Neuronal stem cell (in vitro differentiated cells): ENCODE measurements at regions not wholly inside any gene's neighbourhood (a gene's known extent, or its start where the extent isn't known, plus 50 kb on each side); places are given as distances from the start of the nearest gene placed in this dataset.

Experiments
- DNase-seq: peaks from one replicate; pipeline ENCODE4 v3.0.0-alpha.2; 2013; ENCODE audit warnings: low spot score
- H2AFZ ChIP-seq: one replicate; pipeline ENCODE4 v1.6.1; 2013; ENCODE audit warnings: mild to moderate bottlenecking, low read length, inconsistent platforms
- H2AK5ac ChIP-seq: 2 replicates; pipeline ENCODE4 v1.6.1; 2013; ENCODE audit warnings: low read depth, mild to moderate bottlenecking, inconsistent platforms, low read length, moderate library complexity, mixed read lengths
- H2BK120ac ChIP-seq: 2 replicates; pipeline ENCODE4 v1.6.1; 2013; ENCODE audit warnings: low read depth, mild to moderate bottlenecking, inconsistent platforms, low read length, moderate library complexity, mixed read lengths
- H2BK12ac ChIP-seq: one replicate; pipeline ENCODE4 v1.6.1; 2013; ENCODE audit warnings: low read length, inconsistent platforms
- H2BK15ac ChIP-seq: 2 replicates; pipeline ENCODE4 v1.6.1; 2013; ENCODE audit warnings: mild to moderate bottlenecking, low read length, inconsistent platforms, mixed read lengths
- H2BK5ac ChIP-seq: one replicate; pipeline ENCODE4 v1.6.1; 2013; ENCODE audit warnings: inconsistent platforms, mild to moderate bottlenecking, low read length, moderate library complexity
- H3K14ac ChIP-seq: one replicate; pipeline ENCODE4 v1.6.1; 2013; ENCODE audit warnings: low read length, inconsistent platforms
- H3K18ac ChIP-seq: 2 replicates; pipeline ENCODE4 v1.6.1; 2013; ENCODE audit warnings: low read length, inconsistent platforms
- H3K23ac ChIP-seq: 2 replicates; pipeline ENCODE4 v1.6.1; 2013; ENCODE audit warnings: low read depth, mild to moderate bottlenecking, mixed read lengths, low read length, inconsistent platforms; ENCODE audit not compliant: poor library complexity
- H3K27ac ChIP-seq: replicated peaks from 3 replicates; pipeline ENCODE4 v1.5.1; 2013; ENCODE audit warnings: low read length, inconsistent platforms
- H3K27me3 ChIP-seq, 3 experiments: 2 replicates each; pipeline ENCODE4 v1.6.1; 2013; ENCODE audit warnings: low read length in 3 of 3, mild to moderate bottlenecking in 2 of 3, inconsistent platforms in 1 of 3, low read depth in 1 of 3, mixed read lengths in 1 of 3, moderate library complexity in 1 of 3; ENCODE audit not compliant: control insufficient read depth in 3 of 3, insufficient read depth in 3 of 3
- H3K36me3 ChIP-seq, 2 donors: replicated peaks in 1 of 2; 2 replicates each; pipeline ENCODE4 v1.6.1; 2013; ENCODE audit warnings: low read length in 2 of 2; ENCODE audit not compliant: control insufficient read depth in 2 of 2, insufficient read depth in 2 of 2
- H3K4ac ChIP-seq: 2 replicates; pipeline ENCODE4 v1.6.1; 2013; ENCODE audit warnings: inconsistent platforms, mild to moderate bottlenecking, low read length, moderate library complexity
- H3K4me1 ChIP-seq, 2 donors: 1 replicate in 1 of 2; 2 replicates in 1 of 2; pipeline ENCODE4 v1.6.1; 2013; ENCODE audit warnings: low read length in 2 of 2, low read depth in 1 of 2; ENCODE audit not compliant: control insufficient read depth in 2 of 2, insufficient read depth in 1 of 2
- H3K4me2 ChIP-seq: one replicate; pipeline ENCODE4 v1.6.1; 2013; ENCODE audit warnings: mild to moderate bottlenecking, low read length, inconsistent platforms; ENCODE audit not compliant: insufficient read depth, poor library complexity, severe bottlenecking
- H3K4me3 ChIP-seq, 2 donors: 2 replicates each; pipeline ENCODE4 v1.5.1; 2013; ENCODE audit warnings: low read length in 2 of 2, mild to moderate bottlenecking in 2 of 2, inconsistent platforms in 1 of 2, moderate library complexity in 1 of 2
- H3K79me1 ChIP-seq: one replicate; pipeline ENCODE4 v1.6.1; 2013; ENCODE audit warnings: low read depth, mild to moderate bottlenecking, inconsistent platforms, low read length, moderate library complexity
- H3K9ac ChIP-seq: one replicate; pipeline ENCODE4 v1.6.1; 2013; ENCODE audit warnings: mild to moderate bottlenecking, low read depth, low read length, inconsistent platforms; ENCODE audit not compliant: poor library complexity
- H3K9me3 ChIP-seq, 2 donors: replicated peaks in 1 of 2; 2 replicates each; pipeline versions ENCODE3 to v1.6.1; 2013; ENCODE audit warnings: low read length in 2 of 2, mild to moderate bottlenecking in 2 of 2, inconsistent platforms in 1 of 2, low read depth in 1 of 2, mixed read lengths in 1 of 2, moderate library complexity in 1 of 2; ENCODE audit not compliant: control insufficient read depth in 2 of 2, insufficient read depth in 1 of 2
- H4K8ac ChIP-seq: one replicate; pipeline ENCODE4 v1.6.1; 2013; ENCODE audit warnings: low read depth, mild to moderate bottlenecking, inconsistent platforms, low read length, moderate library complexity
- H4K91ac ChIP-seq: one replicate; pipeline ENCODE4 v1.6.1; 2013; ENCODE audit warnings: low read length, low read depth, mild to moderate bottlenecking, inconsistent platforms; ENCODE audit not compliant: poor library complexity
- WGBS, 2 donors: extraction: QIAGEN DNeasy Blood & Tissue Kit; methylation state at CpG; one replicate each; pipeline ENCODE4 v1.1.7; 2013; ENCODE audit warnings: missing lambda C conversion rate in 2 of 2, mixed read lengths in 1 of 2; ENCODE audit not compliant: insufficient read length in 2 of 2, insufficient replicate concordance in 1 of 2; ENCODE audit errors: extremely low coverage in 2 of 2; 5-methylcytosine and 5-hydroxymethylcytosine counted together

GRCh38 chr9:78899006-78899405, 602.1 kb downstream of the PSAT1 start:
- no peak overlapping the region for H3K23ac ChIP-seq
- H3K4me2 ChIP-seq = no peak overlapping the region
- WGBS, 2 donors = no CpG with 5 or more reads among the region's 6 CpGs
- no peak overlapping the region for H2AK5ac ChIP-seq
- no peak overlapping the region for H2BK120ac ChIP-seq
- H2AFZ ChIP-seq = no peak overlapping the region
- no peaks in the 10 kb centered on the region for H3K27me3 ChIP-seq
- H3K4me3 ChIP-seq = no peak overlapping the region
- DNase-seq = no peak
- H2BK15ac ChIP-seq = no peak overlapping the region
- no peak overlapping the region for H4K91ac ChIP-seq
- H3K9me3 ChIP-seq = no peaks in the 10 kb centered on the region
- H3K9ac ChIP-seq = no peak overlapping the region
- H3K14ac ChIP-seq = no peak overlapping the region
- no peak overlapping the region for H4K8ac ChIP-seq
- no peaks in the 10 kb centered on the region for H3K79me1 ChIP-seq
- H3K36me3 ChIP-seq = no peaks in the 10 kb centered on the region
- H3K4me1 ChIP-seq = no peaks in the 10 kb centered on the region
- no peak overlapping the region for H2BK12ac ChIP-seq
- H3K4ac ChIP-seq = no peak overlapping the region
- H3K27ac ChIP-seq = no peak overlapping the region
- H3K18ac ChIP-seq = no peak overlapping the region
- H2BK5ac ChIP-seq = no peak overlapping the region

- no peak overlapping the region for H3K4me3 ChIP-seq
- no peak overlapping the region for H2BK12ac ChIP-seq
- no peaks in the 10 kb centered on the region for H3K79me1 ChIP-seq
- H3K9ac ChIP-seq = no peak overlapping the region
- no peak for DNase-seq
- no peak overlapping the region for H3K18ac ChIP-seq
- H4K91ac ChIP-seq = no peak overlapping the region
- H3K14ac ChIP-seq = no peak overlapping the region
- no peak overlapping the region for H3K4ac ChIP-seq
- no peaks in the 10 kb centered on the region for H3K4me1 ChIP-seq
- no peak overlapping the region for H2AK5ac ChIP-seq
- no peak overlapping the region for H4K8ac ChIP-seq
- H3K23ac ChIP-seq = no peak overlapping the region
- no peak overlapping the region for H3K27ac ChIP-seq
- H3K27me3 ChIP-seq = no peaks in the 10 kb centered on the region
- H3K4me2 ChIP-seq = no peak overlapping the region
- no peak overlapping the region for H2BK120ac ChIP-seq
- no peak overlapping the region for H2AFZ ChIP-seq
- WGBS, 2 donors = no CpG with 5 or more reads among the region's 1 CpG
- H2BK5ac ChIP-seq = no peak overlapping the region
- no peaks in the 10 kb centered on the region for H3K36me3 ChIP-seq
- no peak overlapping the region for H2BK15ac ChIP-seq
- H3K9me3 ChIP-seq = no peaks in the 10 kb centered on the region
Observed at GRCh38 chr9:78900500-78900899, 603.6 kb downstream of the PSAT1 start.

- Histone ChIP-seq H3K36me3 (no peaks in the 10 kb centered on the region), H3K14ac (no peak overlapping the region), H3K9ac (no peak overlapping the region), H2BK5ac (no peak overlapping the region), H3K9me3 (no peaks in the 10 kb centered on the region), H2BK15ac (no peak overlapping the region), H3K4me3 (no peak overlapping the region), H2AK5ac (no peak overlapping the region), H4K8ac (no peak overlapping the region), H3K23ac (no peak overlapping the region), H3K79me1 (no peaks in the 10 kb centered on the region), H3K4me1 (no peaks in the 10 kb centered on the region), H3K27me3 (no peaks in the 10 kb centered on the region), H3K4me2 (no peak overlapping the region), H4K91ac (no peak overlapping the region), H2BK120ac (no peak overlapping the region), H3K4ac (no peak overlapping the region), H3K18ac (no peak overlapping the region), H2AFZ (no peak overlapping the region), H2BK12ac (no peak overlapping the region), H3K27ac (no peak overlapping the region)
- WGBS, 2 donors = no CpG with 5 or more reads among the region's 2 CpGs
- DNase-seq = no peak
Observed at GRCh38 chr9:78902051-78902450, 605.1 kb downstream of the PSAT1 start.

- H3K23ac ChIP-seq = no peak overlapping the region
- no peak for DNase-seq
- H4K8ac ChIP-seq = no peak overlapping the region
- no peak overlapping the region for H3K14ac ChIP-seq
- no peak overlapping the region for H4K91ac ChIP-seq
- H3K4me3 ChIP-seq = no peak overlapping the region
- H2BK15ac ChIP-seq = no peak overlapping the region
- no peak overlapping the region for H2BK5ac ChIP-seq
- H2BK12ac ChIP-seq = no peak overlapping the region
- no peak overlapping the region for H3K4me2 ChIP-seq
- H3K18ac ChIP-seq = no peak overlapping the region
- no peak overlapping the region for H3K4ac ChIP-seq
- no peak overlapping the region for H3K9ac ChIP-seq
- no peak overlapping the region for H3K27ac ChIP-seq
- no peaks in the 10 kb centered on the region for H3K9me3 ChIP-seq
- H2BK120ac ChIP-seq = no peak overlapping the region
- no peak overlapping the region for H2AFZ ChIP-seq
- no peaks in the 10 kb centered on the region for H3K27me3 ChIP-seq
- no peaks in the 10 kb centered on the region for H3K79me1 ChIP-seq
- H2AK5ac ChIP-seq = no peak overlapping the region
- H3K4me1 ChIP-seq = no peaks in the 10 kb centered on the region
- H3K36me3 ChIP-seq = no peaks in the 10 kb centered on the region
Observed at GRCh38 chr9:78903581-78903980, 606.7 kb downstream of the PSAT1 start.
